ENCODE measurements at regions not wholly inside any gene's neighbourhood (a gene's known extent, or its start where the extent isn't known, plus 50 kb on each side); places are given as distances from the start of the nearest gene placed in this dataset.

DNA sequence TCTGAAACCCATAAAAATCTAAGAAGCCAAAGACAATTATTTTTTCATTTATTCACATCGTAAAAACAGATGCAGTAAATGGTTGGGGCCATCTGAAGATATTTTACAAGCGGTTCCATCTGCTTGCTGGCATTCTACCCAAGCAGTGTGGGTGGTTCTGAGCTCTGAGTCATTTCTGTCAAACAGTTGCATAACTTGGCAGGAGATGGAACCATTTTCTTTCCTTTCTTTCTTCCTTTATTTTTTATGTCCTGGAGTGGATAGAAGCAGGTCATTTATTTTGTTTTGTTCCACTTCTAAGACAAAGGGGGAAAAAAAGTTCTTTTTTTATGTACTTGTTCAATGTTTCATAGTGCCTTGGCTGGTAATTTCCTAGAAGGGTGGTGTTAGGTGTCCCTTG lies 1151.9 kb upstream of the GOT2 start:
- TF ChIP-seq FOXA1 (IDR thresholded peaks at IDR 0.05) (no peak), SP1 (IDR thresholded peaks at IDR 0.05) (no peak), TAF1 (conservative IDR thresholded peaks at IDR 0.05) (no peak), HNF4G (IDR thresholded peaks at IDR 0.05) (no peak), REST (IDR thresholded peaks at IDR 0.05) (no peak), GABPA (IDR thresholded peaks at IDR 0.05 in 1 of 2, conservative IDR thresholded peaks at IDR 0.05 in 1 of 2) (no peak), YY1 (IDR thresholded peaks at IDR 0.05) (no peak), RAD21 (IDR thresholded peaks at IDR 0.05) (no peak)
- TF ChIP-seq, protein P1, sequence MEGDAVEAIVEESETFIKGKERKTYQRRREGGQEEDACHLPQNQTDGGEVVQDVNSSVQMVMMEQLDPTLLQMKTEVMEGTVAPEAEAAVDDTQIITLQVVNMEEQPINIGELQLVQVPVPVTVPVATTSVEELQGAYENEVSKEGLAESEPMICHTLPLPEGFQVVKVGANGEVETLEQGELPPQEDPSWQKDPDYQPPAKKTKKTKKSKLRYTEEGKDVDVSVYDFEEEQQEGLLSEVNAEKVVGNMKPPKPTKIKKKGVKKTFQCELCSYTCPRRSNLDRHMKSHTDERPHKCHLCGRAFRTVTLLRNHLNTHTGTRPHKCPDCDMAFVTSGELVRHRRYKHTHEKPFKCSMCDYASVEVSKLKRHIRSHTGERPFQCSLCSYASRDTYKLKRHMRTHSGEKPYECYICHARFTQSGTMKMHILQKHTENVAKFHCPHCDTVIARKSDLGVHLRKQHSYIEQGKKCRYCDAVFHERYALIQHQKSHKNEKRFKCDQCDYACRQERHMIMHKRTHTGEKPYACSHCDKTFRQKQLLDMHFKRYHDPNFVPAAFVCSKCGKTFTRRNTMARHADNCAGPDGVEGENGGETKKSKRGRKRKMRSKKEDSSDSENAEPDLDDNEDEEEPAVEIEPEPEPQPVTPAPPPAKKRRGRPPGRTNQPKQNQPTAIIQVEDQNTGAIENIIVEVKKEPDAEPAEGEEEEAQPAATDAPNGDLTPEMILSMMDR (IDR thresholded peaks at IDR 0.05; ENCODE audit: low read depth, low read length, missing input control): no peak
- TF ChIP-seq, protein P2, sequence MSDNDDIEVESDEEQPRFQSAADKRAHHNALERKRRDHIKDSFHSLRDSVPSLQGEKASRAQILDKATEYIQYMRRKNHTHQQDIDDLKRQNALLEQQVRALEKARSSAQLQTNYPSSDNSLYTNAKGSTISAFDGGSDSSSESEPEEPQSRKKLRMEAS (IDR thresholded peaks at IDR 0.05): no peak

Measured in liver (tissue), 3 donors.